Endothelial cell of umbilical vein (primary cell): ENCODE measurements at regions not wholly inside any gene's neighbourhood (a gene's known extent, or its start where the extent isn't known, plus 50 kb on each side); places are given as distances from the start of the nearest gene placed in this dataset.

Source experiments
- CTCF ChIP-seq, 2 donors: IDR thresholded peaks; 1 replicate in 1 of 2; 2 replicates in 1 of 2; pipeline ENCODE4 v1.5.1; 2011; ENCODE audit warnings: low read length in 2 of 2, mild to moderate bottlenecking in 2 of 2, moderate library complexity in 2 of 2, control low read depth in 1 of 2, inconsistent platforms in 1 of 2, low read depth in 1 of 2; ENCODE audit not compliant: insufficient read depth in 1 of 2; ENCODE audit errors: extremely low read depth in 1 of 2
- FOS ChIP-seq: IDR thresholded peaks from 2 replicates; pipeline ENCODE4 v1.6.1; 2011; ENCODE audit warnings: mild to moderate bottlenecking, low read length, moderate library complexity, borderline replicate concordance; ENCODE audit not compliant: insufficient read depth
- JUN ChIP-seq: IDR thresholded peaks from 2 replicates; pipeline ENCODE4 v1.6.1; 2011; ENCODE audit warnings: borderline replicate concordance, low read depth; ENCODE audit not compliant: insufficient read length, insufficient read depth
- MYC ChIP-seq: IDR thresholded peaks from one replicate; pipeline ENCODE4 v1.6.1; 2011; ENCODE audit warnings: mild to moderate bottlenecking, low read depth, low read length
- POLR2AphosphoS5 ChIP-seq: IDR thresholded peaks from 2 replicates; pipeline ENCODE4 v1.6.1; 2012; ENCODE audit warnings: low read depth, mild to moderate bottlenecking, control low read depth, low read length, moderate library complexity; ENCODE audit not compliant: insufficient read depth

- TF ChIP-seq CTCF (IDR thresholded peaks at IDR 0.05; ENCODE audit: extremely low read depth in 1 of 2, insufficient read depth in 1 of 2, low read depth in 1 of 2, low read length in 2 of 2) (no peak), JUN (no peak), POLR2AphosphoS5 (no peak), FOS (no peak), MYC (no peak)
Observed at GRCh38 chr5:130277522-130277921, 373.3 kb downstream of the CHSY3 start.
